Gastrocnemius medialis (tissue), 4 donors: ENCODE measurements at regions not wholly inside any gene's neighbourhood (a gene's known extent, or its start where the extent isn't known, plus 50 kb on each side); places are given as distances from the start of the nearest gene placed in this dataset.

Experiments used
- CTCF ChIP-seq, 5 experiments: fragments of 450-650 bp in 3 of 5; fragments of 200-600 bp in 2 of 5; sonication (generic) in 2 of 5; IDR thresholded peaks in 4 of 5; conservative IDR thresholded peaks in 1 of 5; 1 replicate in 4 of 5; 2 replicates in 1 of 5; pipeline ENCODE4 v1.5.1; 2016 to 2019; ENCODE audit warnings: antibody characterized with exemption in 5 of 5, mild to moderate bottlenecking in 3 of 5, moderate library complexity in 3 of 5
- POLR2A ChIP-seq, 2 donors: fragments of 450-650 bp; IDR thresholded peaks; one replicate each; pipeline ENCODE4 v1.6.1; 2017; ENCODE audit warnings: antibody characterized with exemption in 2 of 2, mild to moderate bottlenecking in 2 of 2, moderate library complexity in 2 of 2

GRCh38 chrX:80181079-80181478, 166.5 kb downstream of the TBX22 start:
- no peak for TF ChIP-seq CTCF (IDR thresholded peaks at IDR 0.05 in 4 of 5, conservative IDR thresholded peaks at IDR 0.05 in 1 of 5)
- no peak for TF ChIP-seq POLR2A (IDR thresholded peaks at IDR 0.05)
